Liver (tissue), 3 donors: ENCODE measurements at regions not wholly inside any gene's neighbourhood (a gene's known extent, or its start where the extent isn't known, plus 50 kb on each side); places are given as distances from the start of the nearest gene placed in this dataset.

ENCODE experiments used
- GABPA ChIP-seq, 2 donors: IDR thresholded peaks in 1 of 2; conservative IDR thresholded peaks in 1 of 2; 2 replicates each; pipeline ENCODE4 v1.6.1; 2016; ENCODE audit warnings: antibody characterized with exemption in 2 of 2, mild to moderate bottlenecking in 1 of 2, moderate library complexity in 1 of 2
- ZBTB33 ChIP-seq: IDR thresholded peaks from 2 replicates; pipeline ENCODE4 v1.6.1; 2016; ENCODE audit warnings: antibody characterized with exemption
- TF ChIP-seq, protein P1 (sequence below): fragments of 150-350 bp; IDR thresholded peaks from 2 replicates; pipeline ENCODE4 v1.5.1; 2017; ENCODE audit warnings: improper control_type of control experiment, low read depth, low read length; ENCODE audit not compliant: missing input control
- donor health status: healthy.
- donor health status: healthy.

- TF ChIP-seq GABPA (IDR thresholded peaks at IDR 0.05 in 1 of 2, conservative IDR thresholded peaks at IDR 0.05 in 1 of 2) (no peak), ZBTB33 (no peak)
- TF ChIP-seq, protein P1, sequence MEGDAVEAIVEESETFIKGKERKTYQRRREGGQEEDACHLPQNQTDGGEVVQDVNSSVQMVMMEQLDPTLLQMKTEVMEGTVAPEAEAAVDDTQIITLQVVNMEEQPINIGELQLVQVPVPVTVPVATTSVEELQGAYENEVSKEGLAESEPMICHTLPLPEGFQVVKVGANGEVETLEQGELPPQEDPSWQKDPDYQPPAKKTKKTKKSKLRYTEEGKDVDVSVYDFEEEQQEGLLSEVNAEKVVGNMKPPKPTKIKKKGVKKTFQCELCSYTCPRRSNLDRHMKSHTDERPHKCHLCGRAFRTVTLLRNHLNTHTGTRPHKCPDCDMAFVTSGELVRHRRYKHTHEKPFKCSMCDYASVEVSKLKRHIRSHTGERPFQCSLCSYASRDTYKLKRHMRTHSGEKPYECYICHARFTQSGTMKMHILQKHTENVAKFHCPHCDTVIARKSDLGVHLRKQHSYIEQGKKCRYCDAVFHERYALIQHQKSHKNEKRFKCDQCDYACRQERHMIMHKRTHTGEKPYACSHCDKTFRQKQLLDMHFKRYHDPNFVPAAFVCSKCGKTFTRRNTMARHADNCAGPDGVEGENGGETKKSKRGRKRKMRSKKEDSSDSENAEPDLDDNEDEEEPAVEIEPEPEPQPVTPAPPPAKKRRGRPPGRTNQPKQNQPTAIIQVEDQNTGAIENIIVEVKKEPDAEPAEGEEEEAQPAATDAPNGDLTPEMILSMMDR: no peak
Observed at GRCh38 chr3:176628101-176628639, 569.1 kb downstream of the TBL1XR1 start.
